ENCODE measurements at regions not wholly inside any gene's neighbourhood (a gene's known extent, or its start where the extent isn't known, plus 50 kb on each side); places are given as distances from the start of the nearest gene placed in this dataset.

GRCh38 chr10:57169597-57169996 is 808.5 kb upstream of the ZWINT start:
- no peaks in the 10 kb centered on the region for H3K9me3 ChIP-seq
- no peak overlapping the region for H3K27ac ChIP-seq
- no peaks in the 10 kb centered on the region for H3K36me3 ChIP-seq
- 0% methylated on average over 1 of the region's 1 CpG for WGBS, 2 donors
- H3K4me3 ChIP-seq: no peak overlapping the region
- no peaks in the 10 kb centered on the region for H3K4me1 ChIP-seq
- H3K27me3 ChIP-seq: no peaks in the 10 kb centered on the region
- TF ChIP-seq EP300 (IDR thresholded peaks at IDR 0.05) (no peak), CTCF (IDR thresholded peaks at IDR 0.05) (no peak), POLR2A (IDR thresholded peaks at IDR 0.05) (no peak)
- no peak for DNase-seq (ENCODE audit: low spot score in 2 of 2)

- H3K4me1 ChIP-seq: no peaks in the 10 kb centered on the region
- WGBS, 2 donors: 27 to 29% methylated on average over 4 of the region's 4 CpGs
- H3K27ac ChIP-seq: no peak overlapping the region
- no peak for DNase-seq (ENCODE audit: low spot score in 2 of 2)
- H3K4me3 ChIP-seq: no peak overlapping the region
- H3K9me3 ChIP-seq: no peaks in the 10 kb centered on the region
- no peaks in the 10 kb centered on the region for H3K36me3 ChIP-seq
- H3K27me3 ChIP-seq: no peaks in the 10 kb centered on the region
- TF ChIP-seq POLR2A (IDR thresholded peaks at IDR 0.05): no peak
These were observed 807.7 kb upstream of the ZWINT start for GRCh38 chr10:57168611-57169240.

- H3K9me3 ChIP-seq: no peaks in the 10 kb centered on the region
- DNase-seq (ENCODE audit: low spot score in 2 of 2): no peak
- H3K27me3 ChIP-seq: no peaks in the 10 kb centered on the region
- no peak overlapping the region for H3K4me3 ChIP-seq
- 90 to 96% methylated on average over 2 of the region's 2 CpGs for WGBS, 2 donors
- H3K4me1 ChIP-seq: no peaks in the 10 kb centered on the region
- no peaks in the 10 kb centered on the region for H3K36me3 ChIP-seq
- H3K27ac ChIP-seq: no peak overlapping the region
- TF ChIP-seq POLR2A (IDR thresholded peaks at IDR 0.05) (no peak), CTCF (IDR thresholded peaks at IDR 0.05) (no peak), EP300 (IDR thresholded peaks at IDR 0.05) (no peak)
These were observed 804.6 kb upstream of the ZWINT start for GRCh38 chr10:57165671-57166070.

- DNase-seq (ENCODE audit: low spot score in 2 of 2): no peak
- Histone ChIP-seq H3K9me3 (no peaks in the 10 kb centered on the region), H3K27me3 (no peaks in the 10 kb centered on the region), H3K27ac (no peak overlapping the region), H3K36me3 (no peaks in the 10 kb centered on the region), H3K4me1 (no peaks in the 10 kb centered on the region), H3K4me3 (no peak overlapping the region)
- TF ChIP-seq POLR2A (IDR thresholded peaks at IDR 0.05): no peak
- TF ChIP-seq CTCF (IDR thresholded peaks at IDR 0.05): no peak
- TF ChIP-seq EP300 (IDR thresholded peaks at IDR 0.05): no peak
- 76 to 83% methylated on average over 4 of the region's 4 CpGs for WGBS, 2 donors
These were observed 801.2 kb upstream of the ZWINT start for GRCh38 chr10:57162231-57162630.

- Histone ChIP-seq H3K36me3 (no peaks in the 10 kb centered on the region), H3K9me3 (no peaks in the 10 kb centered on the region), H3K27me3 (no peaks in the 10 kb centered on the region), H3K4me1 (no peaks in the 10 kb centered on the region), H3K4me3 (no peak overlapping the region), H3K27ac (no peak overlapping the region)
- no peak for DNase-seq (ENCODE audit: low spot score in 2 of 2)
- WGBS, 2 donors: 91 to 100% methylated on average over 1 of the region's 1 CpG
- TF ChIP-seq POLR2A (IDR thresholded peaks at IDR 0.05) (no peak), EP300 (IDR thresholded peaks at IDR 0.05) (no peak), CTCF (IDR thresholded peaks at IDR 0.05) (no peak)
These were observed 800.1 kb upstream of the ZWINT start for GRCh38 chr10:57161157-57161556.

- Histone ChIP-seq H3K9me3 (no peaks in the 10 kb centered on the region), H3K36me3 (no peaks in the 10 kb centered on the region), H3K27me3 (no peaks in the 10 kb centered on the region), H3K4me3 (no peak overlapping the region), H3K4me1 (no peaks in the 10 kb centered on the region), H3K27ac (no peak overlapping the region)
- no peak for DNase-seq (ENCODE audit: low spot score in 2 of 2)
- TF ChIP-seq EP300 (IDR thresholded peaks at IDR 0.05) (no peak), CTCF (IDR thresholded peaks at IDR 0.05) (no peak), POLR2A (IDR thresholded peaks at IDR 0.05) (no peak)
These were observed 784.5 kb upstream of the ZWINT start for GRCh38 chr10:57145548-57145947.

Measured in tibial nerve (tissue), 4 donors.